Cardiac septum (tissue), 1 donor: ENCODE measurements at regions not wholly inside any gene's neighbourhood (a gene's known extent, or its start where the extent isn't known, plus 50 kb on each side); places are given as distances from the start of the nearest gene placed in this dataset.
"Not testable (repeated sequence)": the region's sequence is repeated elsewhere in the genome, so short reads cannot be mapped to it uniquely, and the experiment has no call there.

ENCODE experiments used
- DNase-seq: peaks from one replicate; pipeline ENCODE4 v3.0.0-alpha.2; 2020; ENCODE audit warnings: low spot score
- intact Hi-C: fragments of 100-400 bp; cut with DNase I; formaldehyde crosslinking; loops from one replicate; pipeline ENCODE4 v1.14.0; 2022
- donor health status: DM: no; HTN: no; CAD: no.

- intact Hi-C loops, DNase-seq: not testable (repeated sequence)
These were observed 1374.7 kb upstream of the PCDH10 start for GRCh38 chr4:131774382-131774781.

GRCh38 chr4:131810565-131810964, 1338.5 kb upstream of the PCDH10 start:
- DNase-seq, intact Hi-C loops: not testable (repeated sequence)
